Jurkat, Clone E6-1 (cell line): ENCODE measurements at regions not wholly inside any gene's neighbourhood (a gene's known extent, or its start where the extent isn't known, plus 50 kb on each side); places are given as distances from the start of the nearest gene placed in this dataset.
A peak's percentile ranks its signal among the peaks of the same experiment; 100 is the strongest.

Source experiments
- DNase-seq: peaks from one replicate; pipeline ENCODE4 v3.0.0-alpha.2; 2011; ENCODE audit warnings: low read depth, low spot score
- H3K4me3 ChIP-seq: 2 replicates; pipeline ENCODE4 v1.5.1; 2011; ENCODE audit warnings: mild to moderate bottlenecking, low read length, control low read depth, moderate library complexity

GRCh38 chr2:64196963-64197362 lies 52.7 kb upstream of the PELI1 start:
- DNase-seq, result no peak
- no peak overlapping the region for H3K4me3 ChIP-seq

DNA sequence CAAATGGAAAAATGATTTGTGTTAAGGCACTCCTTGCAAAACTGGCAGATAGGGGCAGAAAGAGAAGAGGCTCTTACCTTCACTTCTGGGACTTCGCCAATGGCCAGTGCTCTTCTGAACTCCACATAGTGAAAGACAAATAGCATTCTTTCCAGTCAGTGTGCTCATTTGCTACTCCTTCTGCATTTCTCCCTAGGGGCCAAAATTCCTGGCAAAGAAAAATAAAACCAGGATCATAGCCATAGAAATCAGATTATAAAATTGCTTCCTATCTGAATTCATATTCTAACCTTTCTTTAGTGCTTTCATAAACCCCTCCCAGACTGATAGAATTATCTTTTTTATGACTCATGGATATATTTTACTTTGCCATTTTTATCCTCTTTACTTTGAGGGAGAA lies 56.9 kb upstream of the PELI1 start:
- DNase-seq, result no peak
- H3K4me3 ChIP-seq, result no peak overlapping the region

- no peak for DNase-seq
- no peak overlapping the region for H3K4me3 ChIP-seq
Observed at GRCh38 chr2:64202206-64202845, 58.1 kb upstream of the PELI1 start.

- no peak for DNase-seq
- no peak overlapping the region for H3K4me3 ChIP-seq
Observed at GRCh38 chr2:64203131-64203857, 59.1 kb upstream of the PELI1 start.

GRCh38 chr2:64203858-64204632 lies 59.8 kb upstream of the PELI1 start:
- no peak overlapping the region for H3K4me3 ChIP-seq
- no peak for DNase-seq

- H3K4me3 ChIP-seq, result no peak overlapping the region
- DNase-seq, result no peak
Observed at GRCh38 chr2:64204703-64205102, 60.5 kb upstream of the PELI1 start.

DNA sequence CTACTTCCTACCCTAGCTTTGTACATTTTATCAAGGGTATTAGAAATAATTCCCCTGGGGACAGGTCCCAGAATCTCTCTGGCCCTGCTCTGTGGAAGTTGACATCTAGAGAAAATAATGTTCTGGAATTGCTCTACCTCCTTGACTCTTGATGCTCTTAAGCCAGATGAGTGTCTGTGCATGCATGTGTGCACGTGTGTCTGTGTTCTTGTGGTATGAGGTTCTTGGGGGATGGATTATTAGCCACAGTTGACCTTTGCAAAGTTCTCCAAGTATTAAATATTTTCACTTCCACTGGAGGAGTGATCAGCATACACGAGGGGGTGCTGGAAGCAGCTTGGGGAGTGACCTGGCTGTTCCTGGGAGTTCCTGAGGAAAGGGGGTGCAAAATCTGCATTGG lies 61.2 kb upstream of the PELI1 start:
- DNase-seq, result no peak
- no peak overlapping the region for H3K4me3 ChIP-seq

DNA sequence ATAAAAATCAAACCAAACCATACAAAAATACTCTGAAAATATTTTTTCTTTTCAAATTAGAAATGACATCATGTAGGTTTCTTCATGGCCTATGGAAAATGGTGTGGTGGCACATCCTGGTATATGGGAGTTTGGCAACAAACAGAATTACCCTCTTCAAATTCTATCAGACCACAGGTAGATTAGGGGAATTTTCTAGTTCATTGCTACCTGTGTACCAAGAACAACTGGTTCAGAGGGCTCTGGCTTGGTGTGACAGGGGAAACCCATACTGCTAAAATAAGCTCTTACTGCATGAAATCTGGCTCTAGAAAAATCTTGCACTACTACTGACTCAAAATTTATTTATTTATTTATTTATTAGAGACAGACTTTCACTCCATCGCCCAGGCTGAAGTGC lies 63.4 kb upstream of the PELI1 start:
- no peak for DNase-seq
- H3K4me3 ChIP-seq, result no peak overlapping the region

- DNase-seq, result no peak
Observed at GRCh38 chr2:64210816-64211215, 66.6 kb upstream of the PELI1 start.

GRCh38 chr2:64211276-64211921 lies 67.2 kb upstream of the PELI1 start:
- DNase-seq, result no peak
- no peak overlapping the region for H3K4me3 ChIP-seq

More at GRCh38 chr2:64210816-64211215, 66.6 kb upstream of the PELI1 start:
- no peak overlapping the region for H3K4me3 ChIP-seq

DNA sequence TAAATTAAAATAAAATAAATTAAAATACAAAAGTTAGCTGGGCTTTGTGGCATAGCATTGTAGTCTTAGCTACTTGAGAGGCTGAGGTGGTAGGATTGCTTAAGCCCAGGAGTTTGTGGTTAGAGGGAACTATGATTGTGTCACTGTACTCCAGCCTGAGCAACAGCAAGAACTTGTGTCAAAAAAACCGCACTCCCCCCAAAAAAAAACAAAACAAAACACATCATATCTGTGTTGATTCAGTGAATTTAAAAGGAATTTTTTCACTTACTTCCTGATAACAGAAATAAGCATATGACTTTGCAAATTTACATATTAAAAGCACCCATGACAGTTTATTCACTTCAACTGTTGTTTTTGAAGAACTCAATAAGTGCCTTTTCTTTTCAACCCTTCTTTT lies 68.1 kb upstream of the PELI1 start:
- no peak overlapping the region for H3K4me3 ChIP-seq
- DNase-seq, result peak; percentile 74

GRCh38 chr2:64212801-64213321 lies 68.6 kb upstream of the PELI1 start:
- H3K4me3 ChIP-seq, result no peak overlapping the region
- DNase-seq, result no peak

DNA sequence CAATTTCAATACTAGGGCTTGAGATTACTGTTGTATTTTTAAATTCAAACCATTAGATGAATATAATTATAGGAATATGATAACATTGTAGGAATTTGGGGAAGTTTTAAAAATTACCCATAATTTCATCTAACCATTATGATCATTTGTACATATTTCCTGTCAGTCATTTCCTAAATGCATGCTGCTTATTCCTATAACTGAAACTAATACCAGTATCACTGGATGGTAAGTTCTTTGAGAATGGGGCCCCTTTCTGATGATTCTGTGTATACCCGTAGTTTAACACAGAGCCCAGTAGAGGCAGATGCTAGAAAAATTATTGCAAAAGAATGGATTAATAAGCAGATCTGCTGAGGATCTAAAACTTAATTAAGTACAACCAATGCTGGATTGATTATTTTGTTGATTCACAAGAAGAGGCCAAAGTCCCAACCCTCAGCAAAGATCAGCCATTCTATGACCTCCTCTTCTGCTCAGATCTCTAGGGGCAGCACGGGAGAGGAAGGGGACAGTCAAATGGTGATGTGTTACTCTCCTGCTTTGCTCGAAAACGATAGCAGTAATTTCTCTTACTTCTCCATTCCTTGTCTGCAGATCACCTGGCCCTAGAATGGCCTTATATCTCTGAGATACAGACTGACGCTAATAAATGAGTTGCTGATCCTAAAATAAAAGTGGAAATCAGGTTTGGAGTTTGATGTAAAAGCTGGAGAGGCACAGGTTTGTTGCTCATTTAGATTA lies 69.5 kb upstream of the PELI1 start:
- H3K4me3 ChIP-seq, result no peak overlapping the region

DNA sequence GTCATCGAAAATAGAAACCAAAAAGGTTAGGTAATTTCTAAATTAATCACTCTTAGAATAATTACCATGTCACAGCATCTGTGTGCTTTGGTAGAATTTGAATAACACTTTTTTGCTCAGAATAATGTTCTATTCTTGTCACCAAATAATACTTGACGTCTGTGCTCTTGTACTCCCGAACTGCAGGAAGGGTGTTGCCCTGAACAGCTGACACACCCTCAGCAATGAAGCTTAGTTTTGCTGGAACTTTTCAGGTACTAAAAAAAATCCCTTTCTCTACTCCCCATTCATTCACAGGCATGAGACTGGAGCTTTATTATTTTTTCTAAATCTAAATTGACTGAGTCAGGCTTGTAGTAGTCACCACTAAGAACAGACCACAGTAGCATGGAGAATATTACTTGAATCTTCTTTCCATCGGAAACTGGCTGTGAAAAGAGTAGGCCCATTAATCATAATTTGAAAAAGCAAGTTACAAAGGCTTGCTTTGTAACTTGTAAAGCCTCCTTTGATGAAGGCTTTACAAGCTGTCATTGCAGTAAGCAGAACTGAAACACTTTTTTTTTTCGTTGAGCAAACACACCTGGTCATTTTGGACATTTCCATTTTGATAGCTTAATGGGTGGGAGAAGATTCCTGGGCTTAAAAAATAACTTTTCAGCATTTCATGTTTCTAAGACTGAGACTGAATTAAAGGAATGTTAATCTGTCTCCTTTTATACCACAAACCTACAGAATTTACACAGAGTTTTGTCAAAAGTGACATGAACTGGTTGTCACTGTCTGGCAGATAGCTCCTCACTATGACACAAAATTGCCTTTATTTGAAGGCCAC lies 70.3 kb upstream of the PELI1 start:
- no peak overlapping the region for H3K4me3 ChIP-seq
- DNase-seq, result no peak

More for the DNA sequence above, 69.5 kb upstream of the PELI1 start:
- no peak for DNase-seq

DNA sequence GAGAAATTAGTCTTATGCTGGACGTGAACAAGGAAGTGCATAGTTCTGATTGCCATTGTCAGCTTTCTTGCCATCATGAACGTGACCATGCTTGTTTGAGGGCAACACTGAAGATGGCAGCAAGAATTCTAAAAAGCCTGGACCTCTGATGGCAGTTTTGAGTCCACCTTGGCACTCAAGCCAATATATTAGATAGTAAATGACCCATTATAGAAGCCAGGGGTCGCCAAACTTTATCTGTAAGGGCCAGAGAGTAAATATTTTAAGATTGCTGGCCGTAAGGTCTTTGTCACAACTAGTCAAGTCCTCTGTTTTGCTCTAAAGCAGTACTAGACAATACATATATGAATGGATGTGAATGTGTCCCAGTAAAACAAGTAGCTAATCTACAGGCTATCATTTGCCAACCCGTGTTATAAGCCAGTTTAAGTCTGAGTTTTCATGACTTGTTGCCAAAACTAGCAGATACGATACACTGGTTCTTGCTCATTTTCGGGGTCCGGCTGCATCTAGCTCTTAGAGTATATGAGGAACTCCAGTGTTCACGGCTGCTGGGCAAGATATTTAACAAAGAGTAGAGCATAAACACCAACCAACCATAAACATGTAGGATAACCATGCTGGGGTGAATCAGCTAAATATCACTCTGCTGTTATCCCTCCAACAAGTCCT lies 73.1 kb upstream of the PELI1 start:
- H3K4me3 ChIP-seq, result no peak overlapping the region
- no peak for DNase-seq

DNA sequence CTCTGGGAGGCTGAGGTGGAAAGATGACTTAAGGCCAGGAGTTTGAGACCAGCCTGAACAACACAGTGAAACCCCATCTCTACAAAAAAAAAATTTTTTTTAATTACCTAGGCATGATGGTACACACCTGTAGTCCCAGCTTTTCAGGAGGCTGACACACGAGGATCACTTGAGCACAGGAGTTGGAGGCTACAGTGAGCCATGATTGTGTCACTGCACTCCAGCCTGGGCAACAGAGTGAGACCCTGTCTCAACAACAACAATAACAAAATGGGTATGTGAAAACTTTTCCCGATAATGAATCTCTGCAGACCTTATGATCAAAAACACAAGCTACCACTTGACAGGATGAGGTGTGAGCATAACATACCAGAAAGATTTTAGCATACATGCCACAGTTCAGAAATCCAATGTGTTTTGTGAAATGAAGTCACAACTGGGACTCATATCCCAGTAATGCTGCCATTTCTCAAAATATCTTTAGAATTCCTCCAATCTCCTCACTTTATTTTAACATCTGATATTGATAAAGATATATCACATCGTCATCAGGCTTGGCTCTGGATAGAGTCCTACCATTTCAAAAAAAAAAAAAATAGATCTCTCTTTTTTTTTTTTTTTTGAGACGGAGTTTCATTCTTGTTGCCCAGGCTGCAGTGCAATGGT lies 74.0 kb upstream of the PELI1 start:
- no peak for DNase-seq
- H3K4me3 ChIP-seq, result no peak overlapping the region

DNA sequence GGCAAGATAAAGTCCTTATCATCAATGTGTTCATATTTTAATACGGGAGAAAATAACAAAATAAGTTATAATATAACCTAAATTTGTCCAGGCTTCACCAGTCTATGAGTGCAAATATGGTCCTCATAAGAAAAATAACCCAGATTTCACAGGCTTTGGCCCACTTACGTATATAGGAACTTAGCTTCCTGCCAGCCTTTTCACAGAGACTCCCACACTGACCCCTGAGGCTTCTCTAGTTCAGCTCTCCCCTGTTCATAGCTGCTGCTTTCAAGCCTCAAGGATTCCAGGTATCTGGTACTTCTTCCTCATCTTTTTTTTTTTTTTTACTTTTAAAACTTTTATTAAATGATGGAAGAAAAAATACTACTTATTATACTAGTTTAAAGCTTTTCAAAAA lies 74.9 kb upstream of the PELI1 start:
- no peak for DNase-seq
- H3K4me3 ChIP-seq, result no peak overlapping the region
